ENCODE measurements at regions not wholly inside any gene's neighbourhood (a gene's known extent, or its start where the extent isn't known, plus 50 kb on each side); places are given as distances from the start of the nearest gene placed in this dataset.
"Not testable (repeated sequence)": the region's sequence is repeated elsewhere in the genome, so short reads cannot be mapped to it uniquely, and the experiment has no call there.

GRCh38 chrY:8004196-8004595, 1092.6 kb upstream of the AMELY start:
- Histone ChIP-seq H3K4me1 (no peaks in the 10 kb centered on the region), H3K27me3 (no peaks in the 10 kb centered on the region), H3K36me3 (no peaks in the 10 kb centered on the region), H3K27ac (no peak overlapping the region), H3K9me3 (no peaks in the 10 kb centered on the region), H3K4me3 (no peak overlapping the region)
- ATAC-seq: no peak
- no CpG with 5 or more reads among the region's 3 CpGs for WGBS, 2 donors (ENCODE audit: low coverage in 1 of 2)
- TF ChIP-seq CTCF (IDR thresholded peaks at IDR 0.05) (no peak), POLR2AphosphoS5 (IDR thresholded peaks at IDR 0.05) (no peak), EP300 (IDR thresholded peaks at IDR 0.05) (no peak), POLR2A (IDR thresholded peaks at IDR 0.05) (no peak)

GRCh38 chrY:7996726-7997125, 1085.2 kb upstream of the AMELY start:
- no peak for ATAC-seq
- Histone ChIP-seq H3K27me3 (no peaks in the 10 kb centered on the region), H3K9me3 (no peaks in the 10 kb centered on the region), H3K27ac (no peak overlapping the region), H3K4me3 (no peak overlapping the region), H3K36me3 (no peaks in the 10 kb centered on the region), H3K4me1 (no peaks in the 10 kb centered on the region)
- TF ChIP-seq POLR2AphosphoS5 (IDR thresholded peaks at IDR 0.05) (no peak), EP300 (IDR thresholded peaks at IDR 0.05) (no peak), CTCF (IDR thresholded peaks at IDR 0.05) (no peak), POLR2A (IDR thresholded peaks at IDR 0.05) (no peak)
- WGBS, 2 donors (ENCODE audit: low coverage in 1 of 2): 28% methylated on average over 2 of the region's 2 CpGs; no CpG with 5 or more reads in 1 of the 2 donors

- not testable (repeated sequence) for H3K36me3 ChIP-seq, H3K9me3 ChIP-seq, H3K27me3 ChIP-seq, H3K4me1 ChIP-seq, ATAC-seq, H3K27ac ChIP-seq, H3K4me3 ChIP-seq
- WGBS, 2 donors (ENCODE audit: low coverage in 1 of 2): 65% methylated on average over 2 of the region's 2 CpGs; no CpG with 5 or more reads in 1 of the 2 donors
These were observed 1083.2 kb upstream of the AMELY start for GRCh38 chrY:7994781-7995180.

GRCh38 chrY:7979770-7980169, 1068.2 kb upstream of the AMELY start:
- TF ChIP-seq EP300 (IDR thresholded peaks at IDR 0.05) (no peak), POLR2AphosphoS5 (IDR thresholded peaks at IDR 0.05) (no peak), POLR2A (IDR thresholded peaks at IDR 0.05) (no peak), CTCF (IDR thresholded peaks at IDR 0.05) (no peak)
- H3K4me3 ChIP-seq: no peak overlapping the region
- no CpG with 5 or more reads among the region's 1 CpG for WGBS, 2 donors (ENCODE audit: low coverage in 1 of 2)
- H3K36me3 ChIP-seq: no peaks in the 10 kb centered on the region
- no peak for ATAC-seq
- no peaks in the 10 kb centered on the region for H3K27me3 ChIP-seq
- no peaks in the 10 kb centered on the region for H3K4me1 ChIP-seq
- no peak overlapping the region for H3K27ac ChIP-seq
- no peaks in the 10 kb centered on the region for H3K9me3 ChIP-seq

- no CpG with 5 or more reads among the region's 1 CpG for WGBS, 2 donors (ENCODE audit: low coverage in 1 of 2)
- Histone ChIP-seq H3K36me3 (no peaks in the 10 kb centered on the region), H3K27me3 (no peaks in the 10 kb centered on the region), H3K4me3 (no peak overlapping the region), H3K4me1 (no peaks in the 10 kb centered on the region), H3K27ac (no peak overlapping the region), H3K9me3 (no peaks in the 10 kb centered on the region)
- no peak for ATAC-seq
- no peak for TF ChIP-seq POLR2AphosphoS5 (IDR thresholded peaks at IDR 0.05)
These were observed 1065.7 kb upstream of the AMELY start for GRCh38 chrY:7977301-7977700.

- ATAC-seq: no peak
- H3K4me3 ChIP-seq: no peak overlapping the region
- TF ChIP-seq CTCF (IDR thresholded peaks at IDR 0.05): no peak
- no peak for TF ChIP-seq POLR2AphosphoS5 (IDR thresholded peaks at IDR 0.05)
- TF ChIP-seq POLR2A (IDR thresholded peaks at IDR 0.05): no peak
- no peak overlapping the region for H3K27ac ChIP-seq
- H3K27me3 ChIP-seq: no peaks in the 10 kb centered on the region
- H3K4me1 ChIP-seq: no peaks in the 10 kb centered on the region
- no peaks in the 10 kb centered on the region for H3K9me3 ChIP-seq
- 80% methylated on average over 1 of the region's 2 CpGs; no CpG with 5 or more reads in 1 of the 2 donors for WGBS, 2 donors (ENCODE audit: low coverage in 1 of 2)
- no peaks in the 10 kb centered on the region for H3K36me3 ChIP-seq
These were observed 1056.7 kb upstream of the AMELY start for GRCh38 chrY:7968293-7968692.

All from gastroesophageal sphincter (tissue), 4 donors.